ENCODE measurements at regions not wholly inside any gene's neighbourhood (a gene's known extent, or its start where the extent isn't known, plus 50 kb on each side); places are given as distances from the start of the nearest gene placed in this dataset.
A peak's percentile ranks its signal among the peaks of the same experiment; 100 is the strongest.

- DNase-seq (ENCODE audit: low read depth) = no peak
- H3K4me3 ChIP-seq (replicated peaks; ENCODE audit: low read depth, low read length) = no peak overlapping the region
- no peak for TF ChIP-seq CTCF (IDR thresholded peaks at IDR 0.05; ENCODE audit: low read length, missing control alignments)
These were observed 77.7 kb upstream of the SNX2 start for GRCh38 chr5:122697191-122697590.

GRCh38 chr5:122699201-122699600 lies 75.7 kb upstream of the SNX2 start:
- DNase-seq (ENCODE audit: low read depth) = no peak
- H3K4me3 ChIP-seq (replicated peaks; ENCODE audit: low read depth, low read length) = no peak overlapping the region
- TF ChIP-seq CTCF (IDR thresholded peaks at IDR 0.05; ENCODE audit: low read length, missing control alignments) = no peak

GRCh38 chr5:122701640-122702523 lies 73.0 kb upstream of the SNX2 start:
- TF ChIP-seq CTCF (IDR thresholded peaks at IDR 0.05; ENCODE audit: low read length, missing control alignments) = no peak
- H3K4me3 ChIP-seq (replicated peaks; ENCODE audit: low read depth, low read length) = no peak overlapping the region
- no peak for DNase-seq (ENCODE audit: low read depth)

GRCh38 chr5:122702524-122702875 lies 72.4 kb upstream of the SNX2 start:
- no peak overlapping the region for H3K4me3 ChIP-seq (replicated peaks; ENCODE audit: low read depth, low read length)
- DNase-seq (ENCODE audit: low read depth) = no peak
- TF ChIP-seq CTCF (IDR thresholded peaks at IDR 0.05; ENCODE audit: low read length, missing control alignments) = no peak

GRCh38 chr5:122703203-122703602 lies 71.7 kb upstream of the SNX2 start:
- no peak overlapping the region for H3K4me3 ChIP-seq (replicated peaks; ENCODE audit: low read depth, low read length)
- peak; percentile 13 for DNase-seq (ENCODE audit: low read depth)
- no peak for TF ChIP-seq CTCF (IDR thresholded peaks at IDR 0.05; ENCODE audit: low read length, missing control alignments)

- DNase-seq (ENCODE audit: low read depth) = peak; percentile 78
- H3K4me3 ChIP-seq (replicated peaks; ENCODE audit: low read depth, low read length) = no peak overlapping the region
- TF ChIP-seq CTCF (IDR thresholded peaks at IDR 0.05; ENCODE audit: low read length, missing control alignments) = peak; percentile 75
These were observed 70.4 kb upstream of the SNX2 start for GRCh38 chr5:122704247-122705036.

All from fibroblast of pulmonary artery (primary cell).